Immature natural killer cell (primary cell): ENCODE measurements at regions not wholly inside any gene's neighbourhood (a gene's known extent, or its start where the extent isn't known, plus 50 kb on each side); places are given as distances from the start of the nearest gene placed in this dataset.
A peak's percentile ranks its signal among the peaks of the same experiment; 100 is the strongest.

Source experiments
- DNase-seq, 3 donors: peaks; one replicate each; pipeline ENCODE4 v3.0.0; 2022; ENCODE audit warnings: mixed read lengths in 1 of 3
- H3K27ac Mint-ChIP-seq, 6 donors: one replicate each; pipeline ENCODE4 v1.8.0; 2020; ENCODE audit warnings: mixed read lengths in 6 of 6, mild to moderate bottlenecking in 5 of 6, inconsistent platforms in 4 of 6, moderate library complexity in 3 of 6
- H3K27me3 Mint-ChIP-seq, 3 donors: one replicate each; pipeline ENCODE4 v1.8.0; 2020 to 2021; ENCODE audit warnings: low read depth in 3 of 3, mild to moderate bottlenecking in 3 of 3, mixed read lengths in 3 of 3, moderate library complexity in 3 of 3, inconsistent platforms in 1 of 3
- H3K36me3 Mint-ChIP-seq, 3 donors: one replicate each; pipeline ENCODE4 v1.8.0; 2020; ENCODE audit warnings: mixed read lengths in 3 of 3, inconsistent platforms in 2 of 3, mild to moderate bottlenecking in 2 of 3
- H3K4me1 Mint-ChIP-seq, 2 donors: one replicate each; pipeline ENCODE4 v1.8.0; 2020; ENCODE audit warnings: inconsistent platforms in 2 of 2, mild to moderate bottlenecking in 2 of 2, mixed read lengths in 2 of 2, moderate library complexity in 1 of 2
- H3K4me3 Mint-ChIP-seq, 5 donors: one replicate each; pipeline ENCODE4 v1.8.0; 2020; ENCODE audit warnings: mild to moderate bottlenecking in 5 of 5, mixed read lengths in 5 of 5, inconsistent platforms in 3 of 5, moderate library complexity in 3 of 5
- H3K9me3 Mint-ChIP-seq, 6 donors: one replicate each; pipeline ENCODE4 v1.8.0; 2020; ENCODE audit warnings: mild to moderate bottlenecking in 6 of 6, mixed read lengths in 6 of 6, inconsistent platforms in 4 of 6, moderate library complexity in 3 of 6

- H3K27me3 Mint-ChIP-seq = peaks cover 2 to 9% (median 5%) of the 10 kb centered on the region in 3 donors
- no peak overlapping the region for H3K4me3 Mint-ChIP-seq
- DNase-seq = no peak
- no peaks in the 10 kb centered on the region for H3K36me3 Mint-ChIP-seq
- H3K27ac Mint-ChIP-seq = no peak overlapping the region
- H3K4me1 Mint-ChIP-seq = no peaks in the 10 kb centered on the region
- no peaks in the 10 kb centered on the region for H3K9me3 Mint-ChIP-seq
Observed at GRCh38 chr18:62442391-62442790, 80.4 kb upstream of the ZCCHC2 start.

- no peak overlapping the region for H3K4me3 Mint-ChIP-seq
Observed at GRCh38 chr18:62445386-62445917, 77.4 kb upstream of the ZCCHC2 start.

GRCh38 chr18:62446511-62446910 is 76.3 kb upstream of the ZCCHC2 start:
- H3K36me3 Mint-ChIP-seq = no peaks in the 10 kb centered on the region

More at GRCh38 chr18:62445386-62445917, 77.4 kb upstream of the ZCCHC2 start:
- DNase-seq = no peak
- H3K36me3 Mint-ChIP-seq = no peaks in the 10 kb centered on the region
- H3K4me1 Mint-ChIP-seq = no peaks in the 10 kb centered on the region
- H3K27me3 Mint-ChIP-seq = peaks cover 0 to 11% (median 3%) of the 10 kb centered on the region in 3 donors
- peaks cover 0 to 2% (median 0%) of the 10 kb centered on the region in 6 donors for H3K9me3 Mint-ChIP-seq
- H3K27ac Mint-ChIP-seq = no peak overlapping the region

GRCh38 chr18:62447652-62448051 is 75.2 kb upstream of the ZCCHC2 start:
- peaks cover 0 to 2% (median 0%) of the 10 kb centered on the region in 6 donors for H3K9me3 Mint-ChIP-seq
- DNase-seq = no peak
- H3K4me3 Mint-ChIP-seq = no peak overlapping the region
- no peaks in the 10 kb centered on the region for H3K36me3 Mint-ChIP-seq
- peaks cover 0 to 11% (median 4%) of the 10 kb centered on the region in 3 donors for H3K27me3 Mint-ChIP-seq
- peaks cover 0 to 5% of the 10 kb centered on the region in 2 donors for H3K4me1 Mint-ChIP-seq
- no peak overlapping the region for H3K27ac Mint-ChIP-seq

More at GRCh38 chr18:62446511-62446910, 76.3 kb upstream of the ZCCHC2 start:
- Mint-ChIP-seq H3K27me3 (peaks cover 0 to 11% (median 4%) of the 10 kb centered on the region in 3 donors), H3K4me1 (no peaks in the 10 kb centered on the region), H3K27ac (no peak overlapping the region), H3K9me3 (peaks cover 0 to 2% (median 0%) of the 10 kb centered on the region in 6 donors), H3K4me3 (no peak overlapping the region)
- no peak for DNase-seq

- no peak overlapping the region for H3K27ac Mint-ChIP-seq
- peaks cover 0 to 2% (median 0%) of the 10 kb centered on the region in 6 donors for H3K9me3 Mint-ChIP-seq
- H3K4me1 Mint-ChIP-seq = peaks cover 0 to 8% of the 10 kb centered on the region in 2 donors
- no peak overlapping the region for H3K4me3 Mint-ChIP-seq
- no peaks in the 10 kb centered on the region for H3K36me3 Mint-ChIP-seq
- DNase-seq = no peak
- H3K27me3 Mint-ChIP-seq = peaks cover 0 to 6% (median 4%) of the 10 kb centered on the region in 3 donors
Observed at GRCh38 chr18:62448426-62448825, 74.4 kb upstream of the ZCCHC2 start.

GRCh38 chr18:62449490-62450104 is 73.2 kb upstream of the ZCCHC2 start:
- Mint-ChIP-seq H3K27ac (no peak overlapping the region), H3K9me3 (peaks cover 0 to 2% (median 0%) of the 10 kb centered on the region in 6 donors), H3K27me3 (peaks cover 4 to 5% (median 4%) of the 10 kb centered on the region in 3 donors), H3K4me3 (no peak overlapping the region), H3K4me1 (peaks cover 0 to 8% of the 10 kb centered on the region in 2 donors), H3K36me3 (no peaks in the 10 kb centered on the region)
- DNase-seq = no peak

- H3K27ac Mint-ChIP-seq = no peak overlapping the region
- DNase-seq = no peak
- H3K4me3 Mint-ChIP-seq = no peak overlapping the region
Observed at GRCh38 chr18:62450175-62450545, 72.7 kb upstream of the ZCCHC2 start.

GRCh38 chr18:62450546-62451410 is 72.0 kb upstream of the ZCCHC2 start:
- Mint-ChIP-seq H3K9me3 (peaks cover 0 to 2% (median 0%) of the 10 kb centered on the region in 6 donors), H3K27me3 (peaks cover 3 to 6% (median 4%) of the 10 kb centered on the region in 3 donors), H3K4me3 (no peak overlapping the region), H3K27ac (no peak overlapping the region), H3K4me1 (peaks cover 0 to 8% of the 10 kb centered on the region in 2 donors), H3K36me3 (no peaks in the 10 kb centered on the region)
- DNase-seq = no peak

More at GRCh38 chr18:62450175-62450545, 72.7 kb upstream of the ZCCHC2 start:
- no peaks in the 10 kb centered on the region for H3K36me3 Mint-ChIP-seq
- peaks cover 0 to 8% of the 10 kb centered on the region in 2 donors for H3K4me1 Mint-ChIP-seq
- peaks cover 3 to 4% (median 4%) of the 10 kb centered on the region in 3 donors for H3K27me3 Mint-ChIP-seq
- peaks cover 0 to 2% (median 0%) of the 10 kb centered on the region in 6 donors for H3K9me3 Mint-ChIP-seq

- H3K9me3 Mint-ChIP-seq = peaks cover 0 to 2% (median 0%) of the 10 kb centered on the region in 6 donors
- peak in 2 of 3 donors; percentile 10 to 17 for DNase-seq
- H3K4me1 Mint-ChIP-seq = peaks cover 0 to 8% of the 10 kb centered on the region in 2 donors
- no peaks in the 10 kb centered on the region for H3K36me3 Mint-ChIP-seq
- H3K4me3 Mint-ChIP-seq = peak overlapping the region in 3 of 5 donors; percentile 10 to 38 (median 24)
- H3K27me3 Mint-ChIP-seq = peaks cover 3 to 7% (median 4%) of the 10 kb centered on the region in 3 donors
- no peak overlapping the region for H3K27ac Mint-ChIP-seq
Observed at GRCh38 chr18:62452280-62452831, 70.5 kb upstream of the ZCCHC2 start.

- peaks cover 2 to 10% (median 3%) of the 10 kb centered on the region in 3 donors for H3K27me3 Mint-ChIP-seq
- no peaks in the 10 kb centered on the region for H3K36me3 Mint-ChIP-seq
- H3K4me3 Mint-ChIP-seq = no peak overlapping the region
- DNase-seq = no peak
- H3K4me1 Mint-ChIP-seq = peaks cover 0 to 8% of the 10 kb centered on the region in 2 donors
- peaks cover 0 to 2% (median 0%) of the 10 kb centered on the region in 6 donors for H3K9me3 Mint-ChIP-seq
- no peak overlapping the region for H3K27ac Mint-ChIP-seq
Observed at GRCh38 chr18:62453864-62454263, 69.0 kb upstream of the ZCCHC2 start.

- Mint-ChIP-seq H3K27ac (no peak overlapping the region), H3K9me3 (peaks cover 0 to 2% (median 0%) of the 10 kb centered on the region in 6 donors), H3K27me3 (peaks cover 2 to 10% (median 3%) of the 10 kb centered on the region in 3 donors), H3K4me1 (peaks cover 0 to 8% of the 10 kb centered on the region in 2 donors), H3K4me3 (no peak overlapping the region), H3K36me3 (no peaks in the 10 kb centered on the region)
- no peak for DNase-seq
Observed at GRCh38 chr18:62454527-62454926, 68.3 kb upstream of the ZCCHC2 start.

GRCh38 chr18:62455222-62455621 is 67.6 kb upstream of the ZCCHC2 start:
- Mint-ChIP-seq H3K27ac (no peak overlapping the region), H3K36me3 (no peaks in the 10 kb centered on the region), H3K27me3 (peaks cover 0 to 10% (median 2%) of the 10 kb centered on the region in 3 donors), H3K4me1 (peaks cover 0 to 8% of the 10 kb centered on the region in 2 donors), H3K4me3 (no peak overlapping the region), H3K9me3 (no peaks in the 10 kb centered on the region)
- no peak for DNase-seq

- Mint-ChIP-seq H3K36me3 (no peaks in the 10 kb centered on the region), H3K27me3 (peaks cover 0 to 10% (median 0%) of the 10 kb centered on the region in 3 donors), H3K9me3 (no peaks in the 10 kb centered on the region), H3K27ac (no peak overlapping the region), H3K4me3 (no peak overlapping the region), H3K4me1 (peaks cover 0 to under 1% of the 10 kb centered on the region in 2 donors)
- DNase-seq = no peak
Observed at GRCh38 chr18:62457877-62458276, 64.9 kb upstream of the ZCCHC2 start.
